Suprapubic skin (tissue), 3 donors: ENCODE measurements at regions not wholly inside any gene's neighbourhood (a gene's known extent, or its start where the extent isn't known, plus 50 kb on each side); places are given as distances from the start of the nearest gene placed in this dataset.

Experiments used
- POLR2A ChIP-seq, 2 donors: fragments of 450-650 bp; IDR thresholded peaks; one replicate each; pipeline ENCODE4 v1.6.1; 2017; ENCODE audit warnings: antibody characterized with exemption in 2 of 2, mild to moderate bottlenecking in 2 of 2, moderate library complexity in 2 of 2
- TF ChIP-seq, protein P1 (sequence below), 2 donors: fragments of 200-600 bp in 1 of 2; fragments of 450-650 bp in 1 of 2; sonication (generic) in 1 of 2; IDR thresholded peaks; one replicate each; pipeline ENCODE4 v1.5.1; 2016 to 2019; ENCODE audit warnings: antibody characterized with exemption in 2 of 2, mild to moderate bottlenecking in 1 of 2, moderate library complexity in 1 of 2

GRCh38 chr20:57835074-57835452 is 125.2 kb upstream of the PMEPA1 start:
- TF ChIP-seq, protein P1, sequence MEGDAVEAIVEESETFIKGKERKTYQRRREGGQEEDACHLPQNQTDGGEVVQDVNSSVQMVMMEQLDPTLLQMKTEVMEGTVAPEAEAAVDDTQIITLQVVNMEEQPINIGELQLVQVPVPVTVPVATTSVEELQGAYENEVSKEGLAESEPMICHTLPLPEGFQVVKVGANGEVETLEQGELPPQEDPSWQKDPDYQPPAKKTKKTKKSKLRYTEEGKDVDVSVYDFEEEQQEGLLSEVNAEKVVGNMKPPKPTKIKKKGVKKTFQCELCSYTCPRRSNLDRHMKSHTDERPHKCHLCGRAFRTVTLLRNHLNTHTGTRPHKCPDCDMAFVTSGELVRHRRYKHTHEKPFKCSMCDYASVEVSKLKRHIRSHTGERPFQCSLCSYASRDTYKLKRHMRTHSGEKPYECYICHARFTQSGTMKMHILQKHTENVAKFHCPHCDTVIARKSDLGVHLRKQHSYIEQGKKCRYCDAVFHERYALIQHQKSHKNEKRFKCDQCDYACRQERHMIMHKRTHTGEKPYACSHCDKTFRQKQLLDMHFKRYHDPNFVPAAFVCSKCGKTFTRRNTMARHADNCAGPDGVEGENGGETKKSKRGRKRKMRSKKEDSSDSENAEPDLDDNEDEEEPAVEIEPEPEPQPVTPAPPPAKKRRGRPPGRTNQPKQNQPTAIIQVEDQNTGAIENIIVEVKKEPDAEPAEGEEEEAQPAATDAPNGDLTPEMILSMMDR (IDR thresholded peaks at IDR 0.05): no peak
- no peak for TF ChIP-seq POLR2A (IDR thresholded peaks at IDR 0.05)
